Muscle of back (tissue), 3 donors: ENCODE measurements at regions not wholly inside any gene's neighbourhood (a gene's known extent, or its start where the extent isn't known, plus 50 kb on each side); places are given as distances from the start of the nearest gene placed in this dataset.

Experiments
- DNase-seq, 3 donors: peaks; one replicate each; pipeline versions ENCODE4 v3.0.0 to v3.0.0-alpha.2; 2013

- DNase-seq: no peak
These were observed 161.4 kb upstream of the DIO3 start for GRCh38 chr14:101399737-101400517.

- peak in 2 of 3 donors; percentile 9 to 53 for DNase-seq
These were observed 160.5 kb upstream of the DIO3 start for GRCh38 chr14:101400830-101401229.

GRCh38 chr14:101402936-101403660 lies 158.2 kb upstream of the DIO3 start:
- no peak for DNase-seq

DNA sequence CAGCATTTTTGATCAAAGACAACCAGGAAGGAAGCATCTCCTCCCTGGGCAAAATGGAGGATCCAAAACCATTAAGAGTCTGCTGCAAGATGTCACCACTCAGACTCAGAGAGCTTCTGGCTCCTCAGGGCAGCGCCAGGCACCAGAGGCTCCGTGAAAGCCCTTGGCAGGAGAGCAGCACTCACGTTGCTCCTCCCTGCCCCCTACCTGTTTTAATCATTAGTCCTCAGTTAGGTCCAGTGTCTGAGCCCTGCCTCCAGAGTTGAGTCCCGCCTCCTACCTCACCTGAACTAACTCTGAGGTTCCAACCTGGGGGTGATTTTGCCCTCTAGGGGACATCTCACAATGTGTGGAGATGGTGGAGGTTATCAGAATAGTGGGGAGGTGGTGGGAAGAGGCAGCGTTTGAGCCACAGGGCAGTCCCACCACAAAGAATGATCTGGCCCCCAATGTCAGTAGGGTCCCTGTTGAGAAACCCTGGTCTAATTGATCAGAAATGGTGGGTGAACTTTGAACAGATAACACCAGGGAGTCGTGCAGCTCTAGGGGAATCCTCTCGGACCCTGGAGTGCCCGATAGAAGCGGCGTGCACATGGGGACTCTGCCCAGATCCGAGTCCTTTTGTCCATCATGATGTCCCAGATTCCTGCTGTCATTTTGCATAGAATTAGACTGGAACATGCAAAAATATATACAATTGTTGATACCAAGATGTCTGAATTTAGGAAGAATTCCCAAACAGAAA lies 156.7 kb upstream of the DIO3 start:
- DNase-seq: no peak

DNA sequence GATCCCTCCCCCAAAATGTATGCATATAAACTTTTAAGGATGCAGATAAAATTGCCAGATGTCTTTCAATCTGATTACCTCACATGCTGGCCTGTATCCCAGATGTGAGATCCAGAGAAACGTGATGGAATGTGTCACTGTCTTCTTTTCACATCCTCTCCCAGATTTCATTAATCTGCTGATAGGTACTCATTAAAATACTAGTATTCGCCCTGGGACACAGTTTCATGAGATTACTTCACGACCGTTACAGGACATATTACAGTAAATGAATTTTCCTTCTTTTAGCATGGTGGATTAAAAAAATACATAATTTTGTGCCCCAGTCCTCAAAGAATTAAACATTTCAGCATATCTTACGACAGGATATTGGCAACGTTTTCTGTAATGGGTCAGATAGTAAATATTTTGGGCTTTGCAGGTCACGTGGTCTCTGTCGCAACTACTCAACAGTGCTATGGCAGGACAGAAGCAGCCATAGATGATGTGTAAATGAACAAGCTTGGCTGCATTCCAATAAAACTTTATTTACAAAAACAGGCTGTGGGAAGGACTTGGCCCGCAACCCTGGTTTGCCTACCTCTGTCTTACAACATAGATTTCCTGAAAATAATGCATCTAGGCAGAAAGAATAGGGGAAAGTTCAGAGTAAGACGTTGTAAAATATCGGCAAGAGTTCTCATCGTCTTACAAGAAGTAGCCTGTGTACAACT lies 156.0 kb upstream of the DIO3 start:
- DNase-seq: peak; percentile 43 to 87 (median 59)

DNA sequence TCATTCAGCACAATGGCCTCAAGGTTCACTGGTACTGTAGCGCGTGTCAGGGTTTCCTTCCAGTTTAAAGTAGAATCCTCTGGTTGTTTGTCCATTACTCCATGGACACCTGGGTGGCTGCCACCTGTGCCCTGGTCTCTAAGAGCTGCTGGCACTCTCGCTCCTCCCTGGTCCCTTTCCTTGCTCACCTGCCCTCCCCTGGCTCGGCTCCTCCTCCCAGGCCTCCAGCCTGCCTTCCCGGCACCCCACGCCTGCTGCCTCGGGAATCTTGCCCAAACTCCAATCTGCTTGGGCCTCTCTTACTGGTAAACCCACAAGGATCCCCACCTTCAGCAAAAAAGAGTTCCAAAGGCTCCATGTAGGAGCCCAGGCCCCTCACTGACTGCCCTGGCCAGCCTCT lies 154.4 kb upstream of the DIO3 start:
- DNase-seq: no peak

- DNase-seq: no peak
These were observed 154.0 kb upstream of the DIO3 start for GRCh38 chr14:101407328-101407727.

DNA sequence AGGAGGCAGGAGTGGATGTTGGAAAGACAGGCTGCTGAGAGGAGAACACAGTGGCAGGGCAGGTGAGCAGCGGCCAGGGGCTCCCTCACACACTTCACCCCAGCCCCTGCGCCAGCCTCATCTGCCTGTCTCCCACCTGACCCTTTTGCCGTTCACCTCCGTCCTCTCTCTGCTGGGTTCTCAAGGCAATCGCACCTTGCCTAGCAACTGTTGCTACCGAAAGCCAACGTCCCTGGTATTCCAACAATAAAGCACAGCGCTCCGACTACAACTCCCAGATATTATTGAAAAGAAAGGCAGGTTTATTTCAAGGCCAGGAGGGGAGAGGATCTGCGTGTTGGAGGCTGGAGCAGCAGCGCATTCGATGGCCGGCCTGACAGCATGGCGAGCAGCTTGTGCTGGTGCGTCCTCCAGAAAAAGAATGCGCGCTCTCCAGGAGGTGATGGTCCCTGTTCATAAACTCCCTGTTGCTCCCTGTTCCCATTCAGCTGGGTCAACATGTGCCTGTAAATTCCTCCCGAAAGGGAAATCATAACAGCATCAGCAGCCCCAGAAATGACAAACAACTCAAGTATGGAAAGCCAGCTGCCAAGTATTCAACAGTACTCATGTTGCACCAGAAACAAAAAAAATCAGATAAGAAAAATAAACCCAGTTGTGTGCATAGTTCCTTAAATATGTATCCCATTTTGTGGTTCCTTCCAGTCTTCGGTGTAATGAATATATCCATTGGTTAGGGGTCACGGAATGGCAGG lies 153.0 kb upstream of the DIO3 start:
- peak in 2 of 3 donors; percentile 41 to 62 for DNase-seq

DNA sequence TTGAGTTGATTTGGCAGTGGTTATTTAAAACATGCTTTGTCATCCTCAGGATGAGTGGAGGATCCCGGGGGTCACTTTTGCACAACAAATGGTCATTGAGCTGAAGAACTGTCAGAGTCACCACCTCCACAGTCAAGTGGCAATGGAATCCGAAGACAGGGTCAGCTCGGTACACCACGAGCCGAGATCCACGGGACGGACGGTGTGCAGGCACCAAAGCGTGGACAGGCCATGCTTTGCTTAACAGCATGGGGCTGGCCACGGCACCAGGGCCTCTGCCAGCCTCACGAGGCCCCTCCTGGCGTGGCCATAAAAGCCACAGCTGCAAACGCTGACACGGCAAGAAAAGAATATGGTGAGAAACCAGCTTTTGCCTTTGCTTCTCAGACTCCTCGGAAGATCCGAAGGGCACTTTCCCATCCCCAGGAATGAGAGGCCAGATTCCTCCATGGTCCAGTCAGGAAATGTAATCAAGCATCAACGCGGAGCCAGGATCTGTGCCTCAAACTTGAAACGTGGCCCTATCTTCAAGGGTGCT lies 152.2 kb upstream of the DIO3 start:
- no peak for DNase-seq

- no peak for DNase-seq
These were observed 151.2 kb upstream of the DIO3 start for GRCh38 chr14:101410126-101410525.

- no peak for DNase-seq
These were observed 150.1 kb upstream of the DIO3 start for GRCh38 chr14:101411151-101411550.

- peak in 1 of 3 donors; percentile 54 for DNase-seq
These were observed 149.5 kb upstream of the DIO3 start for GRCh38 chr14:101411779-101412178.

DNA sequence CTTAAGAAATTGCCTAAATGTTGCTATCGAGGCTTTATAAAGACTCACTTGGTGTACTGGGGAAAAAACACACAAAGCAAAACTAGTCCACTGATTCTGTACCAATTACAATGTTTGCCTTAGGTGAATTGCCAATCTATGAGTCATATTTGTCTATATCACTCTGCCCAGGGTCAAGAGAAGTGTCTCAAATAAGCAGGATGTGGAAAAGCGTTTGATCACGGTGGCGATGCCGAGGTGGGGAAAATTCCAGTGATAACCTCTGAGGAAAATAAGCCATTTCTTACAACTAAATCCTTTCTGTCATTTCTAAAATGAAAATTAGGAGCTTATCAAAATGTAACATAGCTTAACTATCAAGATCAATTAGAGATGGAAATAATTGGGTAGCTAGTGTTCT lies 148.6 kb upstream of the DIO3 start:
- DNase-seq: no peak

DNA sequence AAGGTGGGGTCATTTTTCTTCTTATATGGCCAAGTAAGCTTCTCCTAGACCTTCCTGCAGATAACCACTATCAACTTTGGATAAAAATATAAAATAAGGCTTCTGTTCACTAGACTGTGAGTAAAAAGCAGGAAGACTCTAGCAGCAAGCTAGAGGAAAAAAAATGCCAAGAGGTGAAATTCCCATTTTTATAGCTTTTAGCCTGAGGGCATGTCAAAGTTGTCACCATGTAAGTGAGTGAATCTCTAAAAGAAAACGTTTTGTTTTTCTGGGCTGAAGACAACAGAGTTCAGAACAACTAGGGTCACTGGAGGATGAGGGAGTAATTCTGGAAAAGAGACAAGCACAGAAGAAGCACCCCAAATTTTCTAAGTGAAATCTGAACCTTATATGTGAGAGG lies 143.9 kb upstream of the DIO3 start:
- DNase-seq: no peak

DNA sequence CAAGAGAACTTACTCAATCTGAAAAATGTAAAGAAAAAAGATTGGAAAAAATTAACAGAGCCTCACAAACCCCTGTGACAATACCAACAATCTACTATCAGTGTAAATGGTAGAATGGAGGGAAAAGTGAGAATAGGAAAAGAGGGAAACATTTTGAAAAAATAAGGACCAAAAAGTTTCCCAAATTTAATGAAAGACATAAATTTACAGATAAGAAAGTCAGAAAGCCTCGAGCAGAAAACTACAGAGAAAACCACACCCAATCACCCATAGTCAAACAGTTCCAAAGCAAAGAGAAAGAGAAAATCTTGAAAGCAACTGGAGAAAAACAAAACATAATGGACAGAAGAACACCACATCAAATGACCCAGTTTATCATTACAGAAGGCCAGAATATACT lies 142.7 kb upstream of the DIO3 start:
- DNase-seq: no peak

DNA sequence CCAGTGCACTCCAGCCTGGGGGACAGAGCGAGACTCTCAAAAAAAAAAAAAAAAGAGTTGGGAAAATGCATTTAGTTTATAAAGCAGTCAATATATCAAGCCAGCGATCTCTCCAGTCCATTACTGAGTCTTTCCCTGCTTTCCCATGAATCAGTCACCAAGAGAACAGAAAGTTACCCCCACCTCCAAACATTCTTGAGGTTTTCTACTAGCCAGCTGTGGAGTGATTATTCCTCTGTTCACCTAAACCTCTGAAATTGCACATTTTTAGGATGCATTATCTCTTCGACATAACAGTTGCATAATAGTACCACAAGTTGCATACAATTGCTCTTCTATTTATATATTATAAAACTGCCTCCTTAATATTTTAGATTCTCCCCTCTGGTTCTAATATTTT lies 134.8 kb upstream of the DIO3 start:
- DNase-seq: no peak

DNA sequence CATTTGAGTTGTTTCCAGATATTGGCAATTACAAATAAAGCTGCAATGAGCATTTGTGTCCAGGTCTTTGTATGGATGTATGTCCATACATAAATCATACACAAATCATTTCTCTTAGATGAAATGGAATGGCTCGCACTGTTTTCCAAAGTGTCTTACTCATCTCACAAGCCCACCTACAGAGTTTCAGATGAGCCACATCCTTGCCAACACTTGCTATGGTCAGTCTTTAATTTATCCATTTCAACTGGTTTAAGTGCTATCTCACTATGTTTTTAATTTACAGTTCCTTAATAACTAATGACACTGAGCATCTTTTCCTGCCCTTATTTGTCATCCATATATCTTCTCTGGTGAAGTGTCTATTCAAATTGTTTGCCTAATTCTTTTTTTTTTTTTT lies 132.9 kb upstream of the DIO3 start:
- DNase-seq: no peak

GRCh38 chr14:101435546-101435945 lies 125.7 kb upstream of the DIO3 start:
- DNase-seq: no peak

- DNase-seq: no peak
These were observed 122.3 kb upstream of the DIO3 start for GRCh38 chr14:101439023-101439422.

GRCh38 chr14:101440496-101440895 lies 120.8 kb upstream of the DIO3 start:
- DNase-seq: no peak

DNA sequence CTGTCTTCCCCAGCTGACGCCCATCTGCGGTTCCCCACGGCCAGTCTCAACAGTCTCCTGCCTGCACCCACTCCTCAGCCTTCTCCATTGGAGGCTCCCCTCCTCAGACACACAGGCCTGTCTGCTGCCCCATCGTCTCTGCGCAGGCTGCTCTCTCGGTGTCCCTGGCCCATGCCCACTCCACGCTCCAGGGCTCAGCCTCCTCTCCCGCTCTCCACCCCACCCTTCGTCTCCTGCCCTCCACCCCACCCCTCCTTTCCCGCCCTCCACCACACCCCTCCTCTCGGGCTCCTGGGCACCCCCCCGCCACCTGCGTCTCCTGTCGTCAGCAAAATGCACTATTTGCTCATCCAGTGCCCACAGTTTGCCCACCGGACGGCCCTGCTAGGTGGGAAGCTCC lies 119.6 kb upstream of the DIO3 start:
- DNase-seq: no peak
